Thyroid gland (tissue), 4 donors: ENCODE measurements at regions not wholly inside any gene's neighbourhood (a gene's known extent, or its start where the extent isn't known, plus 50 kb on each side); places are given as distances from the start of the nearest gene placed in this dataset.

Experiments
- POLR2A ChIP-seq, 2 donors: fragments of 450-650 bp; IDR thresholded peaks; one replicate each; pipeline ENCODE4 v1.6.1; 2017; ENCODE audit warnings: antibody characterized with exemption in 2 of 2, mild to moderate bottlenecking in 2 of 2, moderate library complexity in 1 of 2
- TF ChIP-seq, protein P1 (sequence below), 6 experiments: fragments of 200-600 bp in 3 of 6; fragments of 450-650 bp in 3 of 6; sonication (generic) in 3 of 6; IDR thresholded peaks; one replicate each; pipeline ENCODE4 v1.5.1; 2016 to 2019; ENCODE audit warnings: antibody characterized with exemption in 6 of 6, mild to moderate bottlenecking in 2 of 6, inconsistent platforms in 1 of 6, moderate library complexity in 1 of 6

- TF ChIP-seq, protein P1, sequence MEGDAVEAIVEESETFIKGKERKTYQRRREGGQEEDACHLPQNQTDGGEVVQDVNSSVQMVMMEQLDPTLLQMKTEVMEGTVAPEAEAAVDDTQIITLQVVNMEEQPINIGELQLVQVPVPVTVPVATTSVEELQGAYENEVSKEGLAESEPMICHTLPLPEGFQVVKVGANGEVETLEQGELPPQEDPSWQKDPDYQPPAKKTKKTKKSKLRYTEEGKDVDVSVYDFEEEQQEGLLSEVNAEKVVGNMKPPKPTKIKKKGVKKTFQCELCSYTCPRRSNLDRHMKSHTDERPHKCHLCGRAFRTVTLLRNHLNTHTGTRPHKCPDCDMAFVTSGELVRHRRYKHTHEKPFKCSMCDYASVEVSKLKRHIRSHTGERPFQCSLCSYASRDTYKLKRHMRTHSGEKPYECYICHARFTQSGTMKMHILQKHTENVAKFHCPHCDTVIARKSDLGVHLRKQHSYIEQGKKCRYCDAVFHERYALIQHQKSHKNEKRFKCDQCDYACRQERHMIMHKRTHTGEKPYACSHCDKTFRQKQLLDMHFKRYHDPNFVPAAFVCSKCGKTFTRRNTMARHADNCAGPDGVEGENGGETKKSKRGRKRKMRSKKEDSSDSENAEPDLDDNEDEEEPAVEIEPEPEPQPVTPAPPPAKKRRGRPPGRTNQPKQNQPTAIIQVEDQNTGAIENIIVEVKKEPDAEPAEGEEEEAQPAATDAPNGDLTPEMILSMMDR (IDR thresholded peaks at IDR 0.05): no peak
- no peak for TF ChIP-seq POLR2A (IDR thresholded peaks at IDR 0.05)
Observed at GRCh38 chr10:6780008-6780677, 200.1 kb upstream of the PRKCQ start.
